ENCODE measurements at regions not wholly inside any gene's neighbourhood (a gene's known extent, or its start where the extent isn't known, plus 50 kb on each side); places are given as distances from the start of the nearest gene placed in this dataset.
"Not testable (repeated sequence)": the region's sequence is repeated elsewhere in the genome, so short reads cannot be mapped to it uniquely, and the experiment has no call there.

- no peak for DNase-seq (ENCODE audit: low read depth in 2 of 2, low spot score in 1 of 2)
Measured at GRCh38 chr9:99472240-99472915, 250.3 kb downstream of the SEC61B start.

DNA sequence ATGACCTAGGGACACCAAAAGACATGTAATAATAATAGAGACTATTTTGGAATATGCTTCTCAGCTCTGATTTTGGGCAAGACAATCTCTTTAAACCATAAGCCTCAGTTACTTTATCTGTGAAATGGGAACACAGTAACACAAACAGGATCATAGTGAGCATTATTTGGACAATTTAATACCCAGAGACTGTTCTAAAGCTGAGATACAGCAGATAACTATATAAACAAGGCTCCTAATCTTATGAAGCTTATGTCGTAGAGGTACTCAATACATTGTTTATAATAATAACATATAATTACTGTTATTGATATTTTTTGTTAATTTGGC, 250.8 kb downstream of the SEC61B start:
- DNase-seq (ENCODE audit: low read depth in 2 of 2, low spot score in 1 of 2) = no peak

GRCh38 chr9:99474186-99474585, 252.1 kb downstream of the SEC61B start:
- no peak for DNase-seq (ENCODE audit: low read depth in 2 of 2, low spot score in 1 of 2)

DNA sequence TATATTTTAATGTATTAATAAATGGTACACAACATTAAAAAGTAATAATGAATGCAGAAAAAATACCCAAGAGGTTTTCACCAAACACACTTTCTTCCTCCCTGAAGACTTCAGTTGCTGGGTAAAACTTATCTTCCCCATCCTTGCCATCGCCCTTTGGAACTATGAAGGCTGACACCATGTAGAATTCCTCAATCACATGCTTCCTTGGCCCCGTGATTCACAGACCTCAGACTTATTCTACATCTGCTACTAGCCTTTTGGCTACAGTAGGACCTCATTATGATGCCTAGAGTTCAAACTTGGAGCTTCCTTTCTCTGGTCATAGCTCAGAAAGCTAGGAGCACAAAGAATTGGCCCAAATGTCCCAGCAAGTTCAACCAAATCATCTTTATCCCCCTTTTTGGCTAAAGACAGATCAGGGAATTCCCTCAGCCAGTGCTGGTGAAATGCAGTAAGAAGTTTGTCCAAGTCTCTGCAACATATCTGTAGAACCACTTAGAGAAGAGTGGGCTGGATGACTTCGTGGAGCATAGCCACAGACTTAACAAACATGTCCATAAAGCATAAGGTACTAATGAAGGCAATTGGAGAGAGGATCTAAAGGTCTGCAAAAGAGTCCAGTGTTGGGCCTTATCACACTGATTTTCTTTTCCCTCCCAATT, 253.5 kb downstream of the SEC61B start:
- no peak for DNase-seq (ENCODE audit: low read depth in 2 of 2, low spot score in 1 of 2)

GRCh38 chr9:99478469-99479027, 256.5 kb downstream of the SEC61B start:
- no peak for DNase-seq (ENCODE audit: low read depth in 2 of 2, low spot score in 1 of 2)

DNA sequence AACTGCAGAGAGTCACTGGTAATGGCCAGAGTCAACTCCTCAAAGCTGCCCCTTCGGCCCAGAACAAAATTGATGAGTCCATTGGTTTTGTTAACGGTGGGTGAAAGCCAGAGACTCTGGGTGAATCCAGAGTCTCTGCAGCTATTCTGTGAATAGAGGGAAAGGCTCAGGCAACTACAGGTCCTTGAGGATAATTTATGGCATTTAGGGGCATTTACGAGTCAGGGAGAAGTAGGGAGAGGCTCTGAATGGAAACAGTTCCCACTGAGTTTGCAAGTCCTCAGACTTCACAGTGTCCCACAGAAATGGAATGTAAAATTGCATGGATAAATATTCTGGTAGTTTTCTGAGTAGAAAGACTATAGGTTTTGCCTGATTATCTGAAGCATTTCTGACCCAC, 257.8 kb downstream of the SEC61B start:
- no peak for DNase-seq (ENCODE audit: low read depth in 2 of 2, low spot score in 1 of 2)

DNA sequence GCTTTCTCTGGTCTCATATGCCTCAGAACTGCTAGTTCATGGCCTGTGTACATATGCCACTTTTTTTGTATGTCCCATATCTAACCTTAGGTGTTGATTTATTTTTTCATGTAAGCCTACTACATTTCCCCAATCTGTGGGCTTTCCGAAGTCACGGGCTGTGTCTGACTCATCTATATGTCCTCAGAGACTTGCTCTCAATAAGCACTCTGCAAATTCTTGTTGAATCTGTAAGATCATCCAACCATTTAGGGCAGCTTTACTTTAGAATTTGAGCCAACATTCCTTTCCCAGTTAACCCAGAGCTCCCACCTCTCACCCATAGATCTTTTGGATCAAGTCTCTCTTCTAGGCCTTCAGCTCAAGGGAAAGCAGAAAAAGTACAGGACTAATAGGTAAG, 263.4 kb downstream of the SEC61B start:
- no peak for DNase-seq (ENCODE audit: low read depth in 2 of 2, low spot score in 1 of 2)

- no peak for DNase-seq (ENCODE audit: low read depth in 2 of 2, low spot score in 1 of 2)
Measured at GRCh38 chr9:99486684-99487083, 264.6 kb downstream of the SEC61B start.

- DNase-seq (ENCODE audit: low read depth in 2 of 2, low spot score in 1 of 2) = no peak
Measured at GRCh38 chr9:99488131-99489059, 266.3 kb downstream of the SEC61B start.

- no peak for DNase-seq (ENCODE audit: low read depth in 2 of 2, low spot score in 1 of 2)
Measured at GRCh38 chr9:99489060-99489413, 267.0 kb downstream of the SEC61B start.

DNA sequence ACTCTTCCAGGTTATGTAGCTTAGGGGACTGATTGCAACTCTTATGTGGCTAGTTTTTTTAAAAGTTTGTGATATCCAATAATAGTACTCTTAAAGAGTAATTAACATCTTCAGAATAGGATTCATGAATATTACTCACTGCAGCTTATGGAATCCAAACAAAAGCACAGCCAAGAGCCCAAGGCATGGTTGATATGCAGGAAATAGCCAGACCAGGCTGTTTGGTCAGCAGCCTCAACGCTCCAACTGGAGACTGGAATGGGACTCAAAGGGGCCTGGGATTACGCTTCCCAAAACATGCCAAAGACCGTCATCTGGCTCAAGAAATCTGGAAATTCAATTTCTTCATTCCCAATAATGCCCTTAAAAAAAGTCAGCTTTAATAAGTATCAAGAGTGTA, 268.6 kb downstream of the SEC61B start:
- no peak for DNase-seq (ENCODE audit: low read depth in 2 of 2, low spot score in 1 of 2)

- DNase-seq (ENCODE audit: low read depth in 2 of 2, low spot score in 1 of 2) = no peak
Measured at GRCh38 chr9:99491408-99492158, 269.5 kb downstream of the SEC61B start.

DNA sequence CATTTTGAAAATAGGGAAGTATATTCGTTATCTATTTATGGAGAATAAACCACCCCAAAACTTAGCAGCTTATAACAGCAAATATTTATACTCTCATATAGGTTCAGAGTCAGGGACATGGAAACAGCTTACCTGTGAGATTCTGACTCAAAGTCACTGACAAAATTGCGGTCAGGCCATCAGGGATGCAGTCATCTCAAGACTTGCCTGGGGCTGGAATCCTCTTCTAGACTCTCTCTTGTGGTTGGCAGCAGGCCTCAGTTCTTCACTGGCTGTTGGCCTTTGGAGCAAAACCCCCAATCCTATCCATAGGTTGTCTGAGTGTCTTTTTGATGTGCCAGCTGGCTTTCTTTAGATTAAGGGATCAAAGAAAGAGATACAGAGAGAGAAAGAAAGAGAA, 275.6 kb downstream of the SEC61B start:
- DNase-seq (ENCODE audit: low read depth in 2 of 2, low spot score in 1 of 2) = no peak

GRCh38 chr9:99498979-99499378, 276.9 kb downstream of the SEC61B start:
- not testable (repeated sequence) for DNase-seq (ENCODE audit: low read depth in 2 of 2, low spot score in 1 of 2)

GRCh38 chr9:99505936-99506335, 283.9 kb downstream of the SEC61B start:
- DNase-seq (ENCODE audit: low read depth in 2 of 2, low spot score in 1 of 2) = no peak

GRCh38 chr9:99506747-99507348, 284.8 kb downstream of the SEC61B start:
- DNase-seq (ENCODE audit: low read depth in 2 of 2, low spot score in 1 of 2) = no peak

GRCh38 chr9:99509065-99509745, 287.1 kb downstream of the SEC61B start:
- DNase-seq (ENCODE audit: low read depth in 2 of 2, low spot score in 1 of 2) = no peak

DNA sequence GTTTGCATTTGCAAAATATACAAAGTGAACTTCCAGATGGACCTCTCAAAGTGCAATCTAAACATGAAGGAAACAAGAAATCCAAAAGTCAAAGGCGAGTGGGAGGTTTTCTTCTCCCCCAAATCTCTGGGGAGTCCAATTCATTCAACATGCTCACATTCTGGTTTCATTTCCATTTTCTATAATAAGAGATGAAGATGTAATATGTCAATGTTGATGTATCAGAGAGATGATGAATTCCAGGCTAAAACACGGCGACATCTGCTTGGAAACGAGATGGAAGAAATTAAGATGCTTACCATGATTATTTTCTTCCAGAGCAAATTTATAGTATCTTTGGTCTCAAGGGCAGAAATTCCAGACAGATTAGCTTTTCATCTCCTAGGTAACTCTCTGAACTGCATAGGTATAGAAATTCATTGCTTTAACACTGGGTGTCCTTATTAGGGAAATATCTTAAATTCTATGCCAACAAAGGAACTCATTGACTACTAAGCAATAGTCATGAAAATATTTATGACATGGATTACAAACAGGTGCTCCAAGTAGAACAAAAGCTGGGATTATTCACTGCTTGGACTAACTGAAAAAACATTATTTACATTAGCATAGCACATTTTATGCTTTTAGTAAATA, 287.9 kb downstream of the SEC61B start:
- DNase-seq (ENCODE audit: low read depth in 2 of 2, low spot score in 1 of 2) = no peak

GRCh38 chr9:99511723-99512122, 289.6 kb downstream of the SEC61B start:
- DNase-seq (ENCODE audit: low read depth in 2 of 2, low spot score in 1 of 2) = no peak
